GM21825 (cell line): ENCODE measurements at regions not wholly inside any gene's neighbourhood (a gene's known extent, or its start where the extent isn't known, plus 50 kb on each side); places are given as distances from the start of the nearest gene placed in this dataset.
"Not testable (repeated sequence)": the region's sequence is repeated elsewhere in the genome, so short reads cannot be mapped to it uniquely, and the experiment has no call there.

ENCODE experiments used
- ATAC-seq: cut with Tn5 transposase; IDR thresholded peaks from one replicate; pipeline ENCODE4 v1.9.1; 2021; ENCODE audit warnings: mild to moderate bottlenecking, moderate library complexity; ENCODE audit not compliant: unreplicated experiment

GRCh38 chr9:29043072-29043471 is 1469.8 kb upstream of the C9orf72 start:
- ATAC-seq, result no peak

- no peak for ATAC-seq
Measured at GRCh38 chr9:29044959-29045358, 1471.7 kb upstream of the C9orf72 start.

GRCh38 chr9:29060041-29060440 is 1486.8 kb upstream of the C9orf72 start:
- ATAC-seq, result no peak

- ATAC-seq, result no peak
Measured at GRCh38 chr9:29062446-29062845, 1489.2 kb upstream of the C9orf72 start.

GRCh38 chr9:29063031-29063430 is 1489.8 kb upstream of the C9orf72 start:
- no peak for ATAC-seq

GRCh38 chr9:29066141-29066640 is 1492.9 kb upstream of the C9orf72 start:
- ATAC-seq, result no peak

GRCh38 chr9:29068461-29068860 is 1495.2 kb upstream of the C9orf72 start:
- ATAC-seq, result no peak

GRCh38 chr9:29069376-29069775 is 1496.1 kb upstream of the C9orf72 start:
- no peak for ATAC-seq

- ATAC-seq, result no peak
Measured at GRCh38 chr9:29078063-29078666, 1504.9 kb upstream of the C9orf72 start.

GRCh38 chr9:29100762-29101161 is 1527.5 kb upstream of the C9orf72 start:
- no peak for ATAC-seq

GRCh38 chr9:29104166-29104565 is 1530.9 kb upstream of the C9orf72 start:
- ATAC-seq, result not testable (repeated sequence)

- no peak for ATAC-seq
Measured at GRCh38 chr9:29118555-29118954, 1545.3 kb upstream of the C9orf72 start.

GRCh38 chr9:29126783-29127182 is 1553.5 kb upstream of the C9orf72 start:
- no peak for ATAC-seq

GRCh38 chr9:29129763-29130162 is 1556.5 kb upstream of the C9orf72 start:
- no peak for ATAC-seq

GRCh38 chr9:29144476-29144875 is 1571.2 kb upstream of the C9orf72 start:
- ATAC-seq, result no peak

GRCh38 chr9:29150606-29151005 is 1577.3 kb upstream of the C9orf72 start:
- no peak for ATAC-seq

- no peak for ATAC-seq
Measured at GRCh38 chr9:29160763-29161353, 1587.6 kb upstream of the C9orf72 start.

- no peak for ATAC-seq
Measured at GRCh38 chr9:29174136-29174535, 1600.9 kb upstream of the C9orf72 start.

- ATAC-seq, result no peak
Measured at GRCh38 chr9:29176231-29176630, 1603.0 kb upstream of the C9orf72 start.

GRCh38 chr9:29176786-29177185 is 1603.5 kb upstream of the C9orf72 start:
- no peak for ATAC-seq

GRCh38 chr9:29183971-29184370 is 1610.7 kb upstream of the C9orf72 start:
- no peak for ATAC-seq

GRCh38 chr9:29188771-29189170 is 1615.5 kb upstream of the C9orf72 start:
- ATAC-seq, result not testable (repeated sequence)

- ATAC-seq, result not testable (repeated sequence)
Measured at GRCh38 chr9:29189221-29189620, 1615.9 kb upstream of the C9orf72 start.
